ENCODE measurements at regions not wholly inside any gene's neighbourhood (a gene's known extent, or its start where the extent isn't known, plus 50 kb on each side); places are given as distances from the start of the nearest gene placed in this dataset.

DNA sequence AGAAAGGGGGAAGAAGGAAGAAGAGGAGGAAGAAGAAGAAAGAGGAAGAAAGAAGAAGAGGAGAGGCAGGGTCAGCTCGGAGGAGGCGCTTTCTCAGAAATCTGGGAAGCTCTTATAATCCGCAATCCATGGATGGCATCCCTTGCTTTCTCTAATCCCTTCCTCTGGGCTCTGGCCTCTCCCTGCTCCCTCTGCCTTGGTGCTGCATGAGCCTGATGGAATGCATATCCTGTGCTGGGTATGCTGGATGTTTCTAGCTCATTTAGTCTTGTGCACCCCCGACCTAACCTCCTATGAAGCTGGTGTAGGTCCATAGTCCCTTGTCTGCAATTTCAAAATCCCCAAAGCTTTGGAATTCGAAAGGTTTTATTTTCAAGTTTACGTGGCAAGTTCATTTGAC is 94.2 kb upstream of the MYL2 start:
- no peak for TF ChIP-seq POLR2A (IDR thresholded peaks at IDR 0.05; ENCODE audit: low read depth, low read length)
- TF ChIP-seq, protein P1, sequence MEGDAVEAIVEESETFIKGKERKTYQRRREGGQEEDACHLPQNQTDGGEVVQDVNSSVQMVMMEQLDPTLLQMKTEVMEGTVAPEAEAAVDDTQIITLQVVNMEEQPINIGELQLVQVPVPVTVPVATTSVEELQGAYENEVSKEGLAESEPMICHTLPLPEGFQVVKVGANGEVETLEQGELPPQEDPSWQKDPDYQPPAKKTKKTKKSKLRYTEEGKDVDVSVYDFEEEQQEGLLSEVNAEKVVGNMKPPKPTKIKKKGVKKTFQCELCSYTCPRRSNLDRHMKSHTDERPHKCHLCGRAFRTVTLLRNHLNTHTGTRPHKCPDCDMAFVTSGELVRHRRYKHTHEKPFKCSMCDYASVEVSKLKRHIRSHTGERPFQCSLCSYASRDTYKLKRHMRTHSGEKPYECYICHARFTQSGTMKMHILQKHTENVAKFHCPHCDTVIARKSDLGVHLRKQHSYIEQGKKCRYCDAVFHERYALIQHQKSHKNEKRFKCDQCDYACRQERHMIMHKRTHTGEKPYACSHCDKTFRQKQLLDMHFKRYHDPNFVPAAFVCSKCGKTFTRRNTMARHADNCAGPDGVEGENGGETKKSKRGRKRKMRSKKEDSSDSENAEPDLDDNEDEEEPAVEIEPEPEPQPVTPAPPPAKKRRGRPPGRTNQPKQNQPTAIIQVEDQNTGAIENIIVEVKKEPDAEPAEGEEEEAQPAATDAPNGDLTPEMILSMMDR (IDR thresholded peaks at IDR 0.05 in 2 of 3, conservative IDR thresholded peaks at IDR 0.05 in 1 of 3; ENCODE audit: control insufficient read depth in 2 of 3, extremely low read depth in 1 of 3, insufficient read depth in 1 of 3, low read depth in 3 of 3, low read length in 3 of 3) = no peak
- TF ChIP-seq EZH2 (IDR thresholded peaks at IDR 0.05; ENCODE audit: borderline replicate concordance, control insufficient read depth, low read depth, low read length) = no peak
- TF ChIP-seq MTA2 (IDR thresholded peaks at IDR 0.05; ENCODE audit: low read depth) = no peak
- TF ChIP-seq, protein P2, sequence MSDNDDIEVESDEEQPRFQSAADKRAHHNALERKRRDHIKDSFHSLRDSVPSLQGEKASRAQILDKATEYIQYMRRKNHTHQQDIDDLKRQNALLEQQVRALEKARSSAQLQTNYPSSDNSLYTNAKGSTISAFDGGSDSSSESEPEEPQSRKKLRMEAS (IDR thresholded peaks at IDR 0.05; ENCODE audit: low read depth, low read length) = no peak
- TF ChIP-seq, protein P3, sequence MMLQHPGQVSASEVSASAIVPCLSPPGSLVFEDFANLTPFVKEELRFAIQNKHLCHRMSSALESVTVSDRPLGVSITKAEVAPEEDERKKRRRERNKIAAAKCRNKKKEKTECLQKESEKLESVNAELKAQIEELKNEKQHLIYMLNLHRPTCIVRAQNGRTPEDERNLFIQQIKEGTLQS (IDR thresholded peaks at IDR 0.05; ENCODE audit: borderline replicate concordance, extremely low read depth, low read depth, low read length) = no peak
- TF ChIP-seq MTA3 (IDR thresholded peaks at IDR 0.05; ENCODE audit: borderline replicate concordance, low read length) = no peak
- no peak for TF ChIP-seq RAD21 (IDR thresholded peaks at IDR 0.05; ENCODE audit: insufficient read depth, low read depth, low read length)
- TF ChIP-seq EP300 (IDR thresholded peaks at IDR 0.05; ENCODE audit: borderline replicate concordance in 1 of 2, control insufficient read depth in 1 of 2, low read depth in 2 of 2, low read length in 2 of 2) = no peak
- no peak for TF ChIP-seq TAF1 (IDR thresholded peaks at IDR 0.05; ENCODE audit: borderline replicate concordance, low read depth, low read length)
- no peak for TF ChIP-seq HDAC6 (IDR thresholded peaks at IDR 0.05; ENCODE audit: unreplicated experiment)
